ENCODE measurements at regions not wholly inside any gene's neighbourhood (a gene's known extent, or its start where the extent isn't known, plus 50 kb on each side); places are given as distances from the start of the nearest gene placed in this dataset.

DNA sequence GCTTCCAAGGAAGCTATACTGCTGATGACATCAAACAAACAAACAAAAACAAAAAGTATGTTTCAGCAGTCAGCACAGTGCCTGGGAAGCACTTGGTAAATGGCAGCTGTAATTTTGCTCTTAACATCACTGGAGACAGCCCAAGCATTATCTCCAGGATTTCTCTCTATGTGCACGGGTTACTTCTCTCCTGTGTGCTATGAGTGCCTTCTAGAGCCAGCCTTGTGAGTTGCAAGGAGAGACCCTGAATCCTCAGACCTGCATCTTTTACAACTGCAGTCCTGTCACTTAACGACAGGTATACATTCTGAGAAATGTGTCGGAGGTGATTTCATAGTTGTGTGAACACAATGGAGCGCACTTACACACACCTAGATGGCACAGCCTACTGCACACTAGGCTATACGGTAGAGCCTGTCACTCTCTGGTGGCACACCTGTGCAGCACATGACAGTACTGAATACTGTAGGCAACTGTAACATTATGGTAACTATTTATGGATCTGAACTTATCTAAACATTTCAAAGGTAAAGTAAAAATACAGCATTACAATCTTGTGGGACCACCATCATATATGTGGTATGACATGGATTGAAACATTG, 662.5 kb upstream of the B3GAT1 start:
- Histone ChIP-seq H3K56ac (replicated peaks; ENCODE audit: insufficient read length, low read depth, low read length) (no peak overlapping the region), H3K4me1 (replicated peaks in 1 of 4; ENCODE audit: control insufficient read depth in 3 of 4, insufficient read depth in 4 of 4, low read length in 3 of 4) (no peaks in the 10 kb centered on the region; a peak in 1 of 7 replicates), H3K4me3 (ENCODE audit: extremely low read depth in 1 of 4, insufficient read depth in 2 of 4, low read depth in 3 of 4, low read length in 4 of 4) (no peak overlapping the region), H2AK5ac (ENCODE audit: low read depth, low read length) (no peak overlapping the region), H3K4me2 (ENCODE audit: insufficient read depth in 1 of 2, low read depth in 2 of 2, low read length in 2 of 2) (no peak overlapping the region), H3K79me1 (ENCODE audit: low read depth, low read length) (no peaks in the 10 kb centered on the region), H4K5ac (ENCODE audit: insufficient read length, low read depth, low read length) (no peak overlapping the region), H3K9ac (replicated peaks in 1 of 4; ENCODE audit: extremely low read depth in 1 of 4, low read depth in 3 of 4, low read length in 3 of 4) (no peak overlapping the region), H4K91ac (replicated peaks; ENCODE audit: insufficient read length, low read length) (no peak overlapping the region), H2BK12ac (ENCODE audit: low read depth, low read length) (no peak overlapping the region), H3K27ac (ENCODE audit: low read depth, low read length) (no peak overlapping the region), H3K14ac (ENCODE audit: insufficient read length) (no peak overlapping the region), H3K23ac (ENCODE audit: insufficient read length) (no peak overlapping the region), H2BK15ac (ENCODE audit: low read length) (no peak overlapping the region), H3K4ac (replicated peaks; ENCODE audit: insufficient read length, low read depth, low read length) (no peak overlapping the region), H4K8ac (ENCODE audit: extremely low read depth, insufficient read depth, low read length) (no peak overlapping the region), H3K36me3 (ENCODE audit: control insufficient read depth in 2 of 4, insufficient read depth in 4 of 4, low read length in 3 of 4) (no peaks in the 10 kb centered on the region), H3K23me2 (ENCODE audit: low read depth, low read length) (no peaks in the 10 kb centered on the region; the same call in 1 of the 2 replicates), H4K20me1 (replicated peaks in 1 of 2; ENCODE audit: control insufficient read depth in 1 of 2, insufficient read depth in 2 of 2, low read length in 2 of 2) (no peaks in the 10 kb centered on the region), H3K27me3 (replicated peaks in 1 of 4; ENCODE audit: control insufficient read depth in 3 of 4, extremely low read depth in 1 of 4, insufficient read depth in 3 of 4, low read length in 3 of 4) (no peaks in the 10 kb centered on the region), H2BK120ac (replicated peaks; ENCODE audit: low read depth, low read length) (no peak overlapping the region), H3K18ac (ENCODE audit: extremely low read depth, low read length) (no peak overlapping the region), H3K79me2 (ENCODE audit: control insufficient read depth in 1 of 2, insufficient read depth in 2 of 2, low read length in 2 of 2) (no peaks in the 10 kb centered on the region), H2BK5ac (ENCODE audit: low read depth, low read length) (no peak overlapping the region), H2AFZ (ENCODE audit: low read length) (no peak overlapping the region), H2BK20ac (ENCODE audit: low read length) (peak overlapping the region; percentile 35; the same call in 1 of the 2 replicates), H3K9me3 (ENCODE audit: insufficient read depth in 2 of 2, low read depth in 1 of 2, low read length in 1 of 2) (peaks cover 6 to 23% of the 10 kb centered on the region in 2 experiments)
- ChIA-PET POLR2A (ENCODE audit: partially characterized antibody) (no interaction called here), CTCF (ENCODE audit: partially characterized antibody) (interaction anchor here (0.6 to 4.1 kb wide), 9 partner anchors 30 to 255 kb away, joined by 3 to 27 read pairs (median 3); no protein-coding TSS in a partner anchor)
- FAIRE-seq (no peak), DNase-seq (ENCODE audit: low read depth in 1 of 2, low spot score in 2 of 2) (no peak)
- whole genome bisulfite sequencing, 2 experiments (ENCODE audit: extremely low coverage in 1 of 2, insufficient coverage in 1 of 2, insufficient read length in 1 of 2, insufficient replicate concordance in 2 of 2, low coverage in 1 of 2, low lambda C conversion rate in 2 of 2, missing lambda C conversion rate in 1 of 2): 90% methylated on average over 5 of the region's 5 CpGs; no CpG with 5 or more reads in 1 of the 2 experiments
- TF ChIP-seq RAD21 (IDR thresholded peaks at IDR 0.05 in 1 of 2, conservative IDR thresholded peaks at IDR 0.05 in 1 of 2; ENCODE audit: low read depth in 2 of 2, low read length in 2 of 2) (peak; percentile 66 to 78), FOSL1 (IDR thresholded peaks at IDR 0.05; ENCODE audit: insufficient read depth, low read depth, low read length) (no peak), JUND (IDR thresholded peaks at IDR 0.05; ENCODE audit: low read length) (no peak)
- TF ChIP-seq, protein P1, sequence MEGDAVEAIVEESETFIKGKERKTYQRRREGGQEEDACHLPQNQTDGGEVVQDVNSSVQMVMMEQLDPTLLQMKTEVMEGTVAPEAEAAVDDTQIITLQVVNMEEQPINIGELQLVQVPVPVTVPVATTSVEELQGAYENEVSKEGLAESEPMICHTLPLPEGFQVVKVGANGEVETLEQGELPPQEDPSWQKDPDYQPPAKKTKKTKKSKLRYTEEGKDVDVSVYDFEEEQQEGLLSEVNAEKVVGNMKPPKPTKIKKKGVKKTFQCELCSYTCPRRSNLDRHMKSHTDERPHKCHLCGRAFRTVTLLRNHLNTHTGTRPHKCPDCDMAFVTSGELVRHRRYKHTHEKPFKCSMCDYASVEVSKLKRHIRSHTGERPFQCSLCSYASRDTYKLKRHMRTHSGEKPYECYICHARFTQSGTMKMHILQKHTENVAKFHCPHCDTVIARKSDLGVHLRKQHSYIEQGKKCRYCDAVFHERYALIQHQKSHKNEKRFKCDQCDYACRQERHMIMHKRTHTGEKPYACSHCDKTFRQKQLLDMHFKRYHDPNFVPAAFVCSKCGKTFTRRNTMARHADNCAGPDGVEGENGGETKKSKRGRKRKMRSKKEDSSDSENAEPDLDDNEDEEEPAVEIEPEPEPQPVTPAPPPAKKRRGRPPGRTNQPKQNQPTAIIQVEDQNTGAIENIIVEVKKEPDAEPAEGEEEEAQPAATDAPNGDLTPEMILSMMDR (IDR thresholded peaks at IDR 0.05; ENCODE audit: control extremely low read depth in 1 of 3, insufficient read depth in 1 of 3, low read depth in 1 of 3, low read length in 3 of 3): peak in 2 of 3 experiments; percentile 44 to 49; a peak in 2 of 4 replicates
